ENCODE measurements at regions not wholly inside any gene's neighbourhood (a gene's known extent, or its start where the extent isn't known, plus 50 kb on each side); places are given as distances from the start of the nearest gene placed in this dataset.

DNA sequence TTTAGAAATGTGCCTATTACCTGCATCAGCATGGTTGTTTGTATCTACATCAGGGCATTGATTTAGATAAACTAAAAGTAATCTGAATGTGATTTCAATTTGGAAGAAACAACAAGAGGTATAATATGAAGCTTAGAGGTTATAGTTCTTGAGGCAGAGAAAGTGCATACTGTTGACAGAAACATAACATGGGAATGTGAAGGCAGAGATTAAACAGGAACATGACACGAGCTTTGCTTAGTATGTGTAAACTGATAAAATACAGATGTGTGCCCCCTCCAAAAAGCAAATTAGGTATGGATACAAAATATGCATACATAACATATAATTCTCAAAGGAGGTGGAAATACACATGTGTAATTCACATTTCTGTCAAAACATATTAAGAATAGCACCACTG, 1180.2 kb upstream of the ADGRL3 start:
- BruUV-seq (replicated peaks), result no TSS peak
- H2AFZ ChIP-seq (ENCODE audit: low read depth, low read length), result no peak overlapping the region
- no peaks in the 10 kb centered on the region for H3K9me3 ChIP-seq (replicated peaks; ENCODE audit: control insufficient read depth, insufficient read depth, low read length)
- no peaks in the 10 kb centered on the region for H3K9me1 ChIP-seq (replicated peaks; ENCODE audit: control insufficient read depth, extremely low read depth, insufficient read depth, low read length)
- H3K4me2 ChIP-seq (ENCODE audit: insufficient read depth, low read length), result no peak overlapping the region
- ChIA-PET CTCF (no interaction called here), POLR2A (no interaction called here)
- H4K20me1 ChIP-seq (replicated peaks; ENCODE audit: control insufficient read depth, extremely low read depth, insufficient read depth, low read length), result no peaks in the 10 kb centered on the region
- dilution Hi-C loops (cut with MboI; ENCODE audit: extremely low pct_ligation_motif_present, low sequenced_read_pairs), result no loop called here
- H3K9ac ChIP-seq (replicated peaks; ENCODE audit: extremely low read depth, insufficient read depth, low read length), result no peak overlapping the region
- H3K36me3 ChIP-seq (ENCODE audit: control insufficient read depth in 2 of 2, extremely low read depth in 1 of 2, insufficient read depth in 2 of 2, low read length in 2 of 2), result no peaks in the 10 kb centered on the region
- DNase-seq (ENCODE audit: low read depth, low spot score), result no peak
- H3K4me3 ChIP-seq (replicated peaks in 1 of 3; ENCODE audit: insufficient read depth in 1 of 3, low read depth in 1 of 3, low read length in 3 of 3), result no peak overlapping the region
- intact Hi-C loops (cut with micrococcal nuclease), result no loop called here
- no peak for FAIRE-seq
- TF ChIP-seq GATA2 (IDR thresholded peaks at IDR 0.05; ENCODE audit: insufficient read depth, insufficient read length, low read depth, low read length) (no peak), POLR2A (IDR thresholded peaks at IDR 0.05; ENCODE audit: low read depth, low read length) (no peak), MYC (IDR thresholded peaks at IDR 0.05; ENCODE audit: low read depth, low read length) (no peak), EZH2 (IDR thresholded peaks at IDR 0.05; ENCODE audit: borderline replicate concordance, low read depth, low read length, severe bottlenecking) (no peak), JUN (IDR thresholded peaks at IDR 0.05; ENCODE audit: borderline replicate concordance, insufficient read depth, insufficient read length, low read depth) (no peak), POLR2AphosphoS5 (IDR thresholded peaks at IDR 0.05; ENCODE audit: insufficient read depth, low read depth, low read length) (no peak), FOS (IDR thresholded peaks at IDR 0.05; ENCODE audit: borderline replicate concordance, insufficient read depth, low read length) (no peak)
- TF ChIP-seq, protein P1, sequence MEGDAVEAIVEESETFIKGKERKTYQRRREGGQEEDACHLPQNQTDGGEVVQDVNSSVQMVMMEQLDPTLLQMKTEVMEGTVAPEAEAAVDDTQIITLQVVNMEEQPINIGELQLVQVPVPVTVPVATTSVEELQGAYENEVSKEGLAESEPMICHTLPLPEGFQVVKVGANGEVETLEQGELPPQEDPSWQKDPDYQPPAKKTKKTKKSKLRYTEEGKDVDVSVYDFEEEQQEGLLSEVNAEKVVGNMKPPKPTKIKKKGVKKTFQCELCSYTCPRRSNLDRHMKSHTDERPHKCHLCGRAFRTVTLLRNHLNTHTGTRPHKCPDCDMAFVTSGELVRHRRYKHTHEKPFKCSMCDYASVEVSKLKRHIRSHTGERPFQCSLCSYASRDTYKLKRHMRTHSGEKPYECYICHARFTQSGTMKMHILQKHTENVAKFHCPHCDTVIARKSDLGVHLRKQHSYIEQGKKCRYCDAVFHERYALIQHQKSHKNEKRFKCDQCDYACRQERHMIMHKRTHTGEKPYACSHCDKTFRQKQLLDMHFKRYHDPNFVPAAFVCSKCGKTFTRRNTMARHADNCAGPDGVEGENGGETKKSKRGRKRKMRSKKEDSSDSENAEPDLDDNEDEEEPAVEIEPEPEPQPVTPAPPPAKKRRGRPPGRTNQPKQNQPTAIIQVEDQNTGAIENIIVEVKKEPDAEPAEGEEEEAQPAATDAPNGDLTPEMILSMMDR (IDR thresholded peaks at IDR 0.05; ENCODE audit: extremely low read depth in 1 of 2, insufficient read depth in 1 of 2, low read depth in 1 of 2, low read length in 2 of 2), result no peak
- H3K79me2 ChIP-seq (ENCODE audit: control insufficient read depth, insufficient read depth, low read length), result no peaks in the 10 kb centered on the region
- no peak overlapping the region for H3K27ac ChIP-seq (ENCODE audit: insufficient read depth, low read depth, low read length)
- H3K4me1 ChIP-seq (ENCODE audit: control insufficient read depth, extremely low read depth, insufficient read depth, low read length), result no peaks in the 10 kb centered on the region
- H3K27me3 ChIP-seq (ENCODE audit: control insufficient read depth in 2 of 2, insufficient read depth in 2 of 2, low read length in 2 of 2), result no peaks in the 10 kb centered on the region
